ENCODE measurements at regions not wholly inside any gene's neighbourhood (a gene's known extent, or its start where the extent isn't known, plus 50 kb on each side); places are given as distances from the start of the nearest gene placed in this dataset.

GRCh38 chr10:24046060-24046459 lies 162.9 kb upstream of the KIAA1217 start:
- no peak overlapping the region for H3K27ac Mint-ChIP-seq
- Histone ChIP-seq H3K27ac (ENCODE audit: low read depth in 1 of 2, low read length in 2 of 2) (no peak overlapping the region), H3K4me3 (ENCODE audit: low read length) (no peak overlapping the region), H3K4me1 (ENCODE audit: insufficient read depth, low read length) (no peaks in the 10 kb centered on the region), H3K36me3 (ENCODE audit: insufficient read depth, low read length) (no peaks in the 10 kb centered on the region), H3K27me3 (ENCODE audit: control insufficient read depth in 1 of 2, insufficient read depth in 2 of 2, low read length in 2 of 2) (no peaks in the 10 kb centered on the region), H3K9me3 (ENCODE audit: control insufficient read depth in 1 of 2, insufficient read depth in 1 of 2, low read length in 2 of 2) (peaks cover 0 to 7% of the 10 kb centered on the region in 2 experiments)
- intact Hi-C loops (cut with DNase I, micrococcal nuclease) = no loop called here
- H3K27me3 Mint-ChIP-seq = no peaks in the 10 kb centered on the region
- ATAC-seq (ENCODE audit: poor library complexity) = no peak
- ChIA-PET POLR2A (no interaction called here), CTCF (no interaction called here)
- no peak for TF ChIP-seq CTCF (IDR thresholded peaks at IDR 0.05)
- no peak for DNase-seq
- H3K4me3 Mint-ChIP-seq = no peak overlapping the region
- peaks cover 3% of the 10 kb centered on the region for H3K9me3 Mint-ChIP-seq
- H3K4me1 Mint-ChIP-seq (ENCODE audit: low read depth) = no peaks in the 10 kb centered on the region
- H3K36me3 Mint-ChIP-seq (ENCODE audit: low read depth) = no peaks in the 10 kb centered on the region

GRCh38 chr10:24047176-24047575 lies 161.8 kb upstream of the KIAA1217 start:
- no peaks in the 10 kb centered on the region for H3K4me1 Mint-ChIP-seq (ENCODE audit: low read depth)
- peaks cover 3% of the 10 kb centered on the region for H3K9me3 Mint-ChIP-seq
- H3K9me3 ChIP-seq (ENCODE audit: control insufficient read depth in 1 of 2, insufficient read depth in 1 of 2, low read length in 2 of 2) = peaks cover 0 to 7% of the 10 kb centered on the region in 2 experiments
- no peak overlapping the region for H3K27ac ChIP-seq (ENCODE audit: low read depth in 1 of 2, low read length in 2 of 2)
- no peak overlapping the region for H3K27ac Mint-ChIP-seq
- H3K4me1 ChIP-seq (ENCODE audit: insufficient read depth, low read length) = no peaks in the 10 kb centered on the region
- H3K4me3 ChIP-seq (ENCODE audit: low read length) = no peak overlapping the region
- ATAC-seq (ENCODE audit: poor library complexity) (no peak), DNase-seq (no peak)
- POLR2A ChIA-PET = no interaction called here
- H3K36me3 Mint-ChIP-seq (ENCODE audit: low read depth) = no peaks in the 10 kb centered on the region
- no peaks in the 10 kb centered on the region for H3K36me3 ChIP-seq (ENCODE audit: insufficient read depth, low read length)
- CTCF ChIA-PET = interaction anchor here (0.6 kb wide), 1 partner anchor 1630 kb away, joined by 4 read pairs; no protein-coding TSS in a partner anchor
- intact Hi-C loops (cut with DNase I, micrococcal nuclease) = no loop called here
- TF ChIP-seq CTCF (IDR thresholded peaks at IDR 0.05) = no peak
- no peak overlapping the region for H3K4me3 Mint-ChIP-seq
- H3K27me3 Mint-ChIP-seq = no peaks in the 10 kb centered on the region
- no peaks in the 10 kb centered on the region for H3K27me3 ChIP-seq (ENCODE audit: control insufficient read depth in 1 of 2, insufficient read depth in 2 of 2, low read length in 2 of 2)

- H3K27me3 ChIP-seq (ENCODE audit: control insufficient read depth in 1 of 2, insufficient read depth in 2 of 2, low read length in 2 of 2) = no peaks in the 10 kb centered on the region
- no peak overlapping the region for H3K27ac ChIP-seq (ENCODE audit: low read depth in 1 of 2, low read length in 2 of 2)
- no peaks in the 10 kb centered on the region for H3K36me3 ChIP-seq (ENCODE audit: insufficient read depth, low read length)
- ChIA-PET CTCF (no interaction called here), POLR2A (no interaction called here)
- DNase-seq (no peak), ATAC-seq (ENCODE audit: poor library complexity) (no peak)
- no peak for TF ChIP-seq CTCF (IDR thresholded peaks at IDR 0.05)
- Mint-ChIP-seq H3K4me1 (ENCODE audit: low read depth) (no peaks in the 10 kb centered on the region), H3K36me3 (ENCODE audit: low read depth) (no peaks in the 10 kb centered on the region), H3K27ac (no peak overlapping the region), H3K27me3 (no peaks in the 10 kb centered on the region), H3K9me3 (no peaks in the 10 kb centered on the region), H3K4me3 (no peak overlapping the region)
- H3K4me1 ChIP-seq (ENCODE audit: insufficient read depth, low read length) = no peaks in the 10 kb centered on the region
- H3K4me3 ChIP-seq (ENCODE audit: low read length) = no peak overlapping the region
- peaks cover 0 to under 1% of the 10 kb centered on the region in 2 experiments for H3K9me3 ChIP-seq (ENCODE audit: control insufficient read depth in 1 of 2, insufficient read depth in 1 of 2, low read length in 2 of 2)
- intact Hi-C loops (cut with DNase I, micrococcal nuclease) = no loop called here
Measured at GRCh38 chr10:24054421-24054820, 154.5 kb upstream of the KIAA1217 start.

Measured in CD4-positive, alpha-beta T cell (primary cell).